ENCODE measurements at regions not wholly inside any gene's neighbourhood (a gene's known extent, or its start where the extent isn't known, plus 50 kb on each side); places are given as distances from the start of the nearest gene placed in this dataset.
"Not testable (repeated sequence)": the region's sequence is repeated elsewhere in the genome, so short reads cannot be mapped to it uniquely, and the experiment has no call there.

GRCh38 chr16:85220964-85221731 is 108.9 kb upstream of the CIBAR2 start:
- DNase-seq (ENCODE audit: low read depth in 2 of 2) = no peak

- DNase-seq (ENCODE audit: low read depth in 2 of 2) = no peak
Measured at GRCh38 chr16:85221771-85222154, 109.5 kb upstream of the CIBAR2 start.

DNA sequence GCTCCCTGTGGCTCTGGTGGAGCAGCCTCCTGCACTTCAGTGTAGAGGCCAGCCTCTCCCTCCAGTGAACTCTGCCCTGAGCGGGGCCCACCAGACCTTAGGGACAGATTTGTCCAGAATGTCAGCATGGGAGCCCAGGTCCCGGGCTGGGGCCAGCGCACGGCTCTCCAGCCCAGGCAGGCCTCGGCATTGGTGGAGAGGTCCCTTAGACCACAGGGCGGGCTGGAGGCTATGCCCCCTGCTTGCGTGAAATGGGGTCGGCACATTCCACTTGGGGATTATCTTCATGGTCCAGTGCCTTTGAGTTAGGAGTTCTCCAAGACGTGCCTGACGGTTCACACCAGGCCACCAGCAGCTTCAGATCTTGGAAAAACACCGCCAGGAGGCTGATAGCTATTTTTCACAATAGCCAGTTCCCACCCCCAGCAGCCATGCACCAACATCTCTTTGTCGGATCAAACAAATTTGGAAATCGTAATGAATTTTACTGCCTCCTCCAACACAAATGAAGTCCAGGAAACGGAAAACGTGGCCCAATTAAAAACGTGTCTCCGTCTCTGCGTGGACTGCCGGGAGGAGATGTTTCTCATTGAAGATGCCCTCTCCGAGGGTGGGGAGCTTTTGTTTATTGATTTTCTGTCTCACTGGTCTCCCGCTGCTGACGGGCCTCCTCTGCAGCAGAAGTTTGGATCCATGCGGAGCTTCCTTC is 110.0 kb upstream of the CIBAR2 start:
- DNase-seq (ENCODE audit: low read depth in 2 of 2) = no peak

DNA sequence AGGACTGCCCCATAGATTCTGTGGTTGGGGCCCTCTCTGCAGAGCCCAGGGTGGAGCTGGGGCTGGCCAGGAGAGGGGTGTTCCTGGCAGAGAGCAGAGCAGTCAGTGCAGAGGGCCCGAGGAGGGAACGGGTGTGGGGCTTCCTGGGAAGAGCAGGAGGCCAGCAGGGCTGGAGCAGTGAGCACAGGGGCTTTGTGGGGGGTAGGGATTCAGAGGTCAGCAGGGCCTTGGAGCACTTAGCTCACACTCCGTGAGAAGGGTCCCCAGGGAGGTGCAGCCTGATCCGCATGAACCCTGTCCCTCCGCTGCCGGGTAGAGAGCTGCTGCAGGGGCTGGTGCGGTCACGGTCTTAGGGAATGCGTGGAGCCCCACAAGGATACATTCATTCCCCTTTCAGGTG is 113.0 kb upstream of the CIBAR2 start:
- no peak for DNase-seq (ENCODE audit: low read depth in 2 of 2)

GRCh38 chr16:85225721-85226120 is 113.4 kb upstream of the CIBAR2 start:
- DNase-seq (ENCODE audit: low read depth in 2 of 2) = no peak

GRCh38 chr16:85227084-85227945 is 115.0 kb upstream of the CIBAR2 start:
- DNase-seq (ENCODE audit: low read depth in 2 of 2) = no peak

- DNase-seq (ENCODE audit: low read depth in 2 of 2) = no peak
Measured at GRCh38 chr16:85227946-85228862, 115.9 kb upstream of the CIBAR2 start.

DNA sequence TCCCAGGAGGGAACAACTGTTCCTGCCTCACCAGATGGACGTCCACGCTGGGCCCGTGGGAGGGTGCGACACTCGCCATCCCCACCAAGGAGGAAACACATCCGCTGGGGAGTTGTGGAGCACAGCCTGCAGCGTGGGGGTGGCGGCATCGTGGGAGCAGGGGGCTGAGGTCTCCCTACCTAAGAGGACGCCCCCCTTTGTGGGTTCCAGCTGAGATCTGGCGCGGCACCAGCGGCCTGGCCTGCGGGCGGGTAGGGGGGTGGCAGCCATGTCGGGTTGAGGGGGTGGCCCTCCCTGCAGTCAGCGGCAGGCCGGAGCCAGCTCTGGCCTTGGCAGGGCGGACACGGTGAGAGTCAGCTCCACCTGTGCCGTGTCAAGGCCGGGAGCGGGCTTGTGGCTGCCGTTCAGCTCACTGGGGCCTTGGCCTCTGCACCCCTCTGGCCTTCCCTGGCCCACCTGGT is 116.7 kb upstream of the CIBAR2 start:
- DNase-seq (ENCODE audit: low read depth in 2 of 2) = no peak

DNA sequence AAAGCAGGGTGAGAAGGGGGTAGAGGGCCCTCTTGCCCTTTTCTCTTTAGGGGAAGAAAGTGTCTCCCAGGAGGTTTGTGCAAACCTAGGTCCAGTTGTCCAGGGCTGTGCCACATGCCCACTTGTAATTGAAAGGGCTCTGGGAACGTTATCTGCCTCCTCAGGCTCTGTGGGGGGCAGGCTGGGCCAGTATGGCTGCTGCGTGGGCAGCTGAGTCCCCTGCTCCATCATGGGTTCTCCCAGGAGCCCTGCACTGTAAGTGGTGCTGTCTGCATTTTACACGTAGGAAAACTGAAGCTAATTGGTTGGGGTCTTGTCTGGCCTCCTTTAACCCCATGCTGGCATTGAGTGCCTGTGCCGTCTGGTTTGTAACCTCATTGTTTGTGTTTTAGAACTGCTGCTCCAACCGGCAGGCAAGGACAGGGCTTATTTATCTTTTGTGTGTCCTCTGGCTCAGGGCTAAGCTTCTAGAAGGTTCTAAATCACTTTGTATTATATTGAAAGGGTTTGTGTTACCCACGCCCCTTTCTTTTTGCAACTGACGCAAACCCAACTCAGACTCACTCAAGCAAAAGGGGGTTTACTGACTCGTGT is 117.7 kb upstream of the CIBAR2 start:
- DNase-seq (ENCODE audit: low read depth in 2 of 2) = no peak

DNA sequence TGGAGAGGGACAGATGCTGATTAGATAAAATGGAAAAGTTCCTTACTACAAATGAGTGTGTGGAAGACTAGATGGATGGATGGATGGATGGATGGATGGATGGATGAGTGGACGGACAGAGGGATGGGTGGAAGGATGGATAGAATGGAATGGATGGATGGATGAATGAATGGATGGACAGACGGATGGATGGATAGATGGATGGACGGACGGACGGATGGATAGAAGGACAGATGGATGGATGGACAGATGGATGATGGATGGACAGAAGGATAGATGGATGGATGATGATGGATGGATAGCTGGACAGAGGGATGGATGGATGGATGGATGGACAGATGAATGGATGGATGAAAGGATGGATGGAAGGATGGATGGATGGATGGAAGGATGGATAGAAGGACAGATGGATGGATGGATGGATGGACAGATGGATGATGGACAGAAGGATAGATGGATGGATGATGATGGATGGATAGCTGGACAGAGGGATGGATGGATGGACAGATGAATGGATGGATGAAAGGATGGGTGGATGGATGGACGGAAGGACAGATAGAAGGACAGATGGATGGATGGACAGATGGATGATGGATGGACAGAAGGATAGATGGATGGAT is 118.6 kb upstream of the CIBAR2 start:
- not testable (repeated sequence) for DNase-seq (ENCODE audit: low read depth in 2 of 2)

- DNase-seq (ENCODE audit: low read depth in 2 of 2) = no peak
Measured at GRCh38 chr16:85231959-85232358, 119.7 kb upstream of the CIBAR2 start.

DNA sequence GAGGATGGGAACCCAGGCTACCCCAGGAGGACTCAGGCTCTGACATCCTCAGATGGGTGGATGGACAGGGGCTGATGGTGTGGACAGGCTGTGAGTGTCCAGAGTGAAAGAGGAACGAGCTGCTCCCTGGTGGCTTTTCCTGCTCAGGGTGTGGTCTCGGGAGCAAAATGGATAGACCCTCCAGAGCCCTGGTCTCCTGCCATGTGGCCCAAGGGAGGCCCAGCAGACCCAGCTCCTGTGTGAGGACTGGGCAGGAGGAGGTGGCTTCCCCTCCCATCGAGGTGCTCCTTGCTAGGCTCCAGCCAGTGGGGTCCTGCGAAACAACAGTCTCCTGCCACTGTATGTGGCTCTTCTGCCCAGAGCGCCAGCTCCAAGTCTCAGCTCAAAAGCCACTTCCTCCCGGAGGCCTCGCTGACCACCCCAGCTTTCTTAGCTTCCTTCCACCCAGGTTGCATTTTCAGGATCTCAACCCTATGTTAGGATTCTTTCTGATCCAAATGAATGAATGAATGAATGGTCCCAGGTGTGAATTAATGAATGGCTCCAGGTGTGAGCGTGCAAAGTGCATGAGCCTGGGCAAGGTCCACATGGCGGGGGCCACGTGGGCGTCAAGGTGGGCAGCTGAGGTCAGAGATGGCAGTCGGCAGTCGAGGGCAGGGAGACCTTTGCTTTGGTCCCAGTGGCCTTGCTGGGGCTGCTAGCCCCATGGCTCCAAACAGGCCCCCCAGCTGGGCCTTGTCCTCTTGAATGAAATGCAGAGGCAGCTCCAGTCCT is 120.3 kb upstream of the CIBAR2 start:
- no peak for DNase-seq (ENCODE audit: low read depth in 2 of 2)

DNA sequence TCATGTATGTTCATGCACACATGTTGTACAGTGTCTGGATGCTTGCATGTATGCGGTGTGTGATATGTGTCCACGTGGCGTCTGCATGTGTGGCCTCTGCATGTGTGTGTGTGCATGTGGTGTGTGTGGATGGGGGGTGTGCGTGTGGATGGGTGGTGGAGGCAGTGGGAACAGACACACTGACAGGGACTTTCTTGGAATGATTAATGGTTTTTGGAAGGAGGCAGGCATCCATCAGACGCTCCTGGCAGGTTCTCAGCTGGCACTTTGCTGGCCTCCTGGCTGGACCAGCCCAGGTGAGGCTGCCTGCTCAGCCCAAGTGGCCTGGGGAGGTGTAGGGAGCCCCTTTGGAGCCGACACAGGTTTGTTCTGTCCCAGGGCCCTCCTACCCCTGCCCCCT is 121.2 kb upstream of the CIBAR2 start:
- DNase-seq (ENCODE audit: low read depth in 2 of 2) = no peak

DNA sequence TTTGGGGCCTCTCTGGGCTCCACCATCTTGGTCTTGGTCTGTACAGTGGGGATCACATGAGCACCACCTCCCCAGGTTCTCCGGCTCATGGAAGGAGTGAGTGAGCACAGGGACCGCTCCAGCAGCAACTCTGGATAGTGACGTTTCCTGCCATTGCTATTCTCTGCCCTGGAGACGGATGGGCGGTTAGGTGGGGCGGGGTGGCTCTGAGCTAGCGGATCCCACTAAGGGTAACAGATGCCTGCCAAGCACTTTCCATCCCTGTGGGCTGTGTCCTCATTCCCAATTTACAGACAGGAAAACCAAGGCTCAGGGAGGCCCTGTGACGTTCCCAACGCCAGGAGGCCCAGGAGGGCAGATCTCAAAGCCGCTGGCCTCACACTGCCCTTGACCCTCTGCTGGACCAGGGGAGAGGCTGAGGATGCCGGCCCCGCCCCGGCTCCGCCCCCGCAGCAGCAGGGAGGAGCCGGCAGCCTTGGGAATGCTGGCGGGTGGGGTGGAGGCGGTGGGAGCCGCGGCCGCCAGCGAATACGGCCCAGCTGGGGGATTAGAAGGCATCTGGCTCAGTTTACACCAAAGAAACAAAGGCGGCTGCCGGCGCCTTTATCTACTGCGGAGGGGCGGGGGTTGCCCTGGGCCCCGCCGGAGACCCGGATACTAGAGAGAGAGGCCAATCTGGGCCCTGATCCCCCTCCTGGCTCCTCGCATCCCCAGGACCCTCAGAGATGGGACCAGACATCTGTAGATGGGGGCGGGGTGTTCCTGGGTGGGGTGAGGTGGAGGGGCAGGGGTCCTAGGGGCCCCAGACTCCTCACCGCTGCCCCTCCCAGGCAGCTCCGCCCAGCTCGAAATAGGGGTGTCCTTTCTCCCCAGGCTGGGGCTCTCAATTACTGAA is 122.3 kb upstream of the CIBAR2 start:
- peak; percentile 86 for DNase-seq (ENCODE audit: low read depth in 2 of 2)

- no peak for DNase-seq (ENCODE audit: low read depth in 2 of 2)
Measured at GRCh38 chr16:85235991-85236817, 123.9 kb upstream of the CIBAR2 start.

DNA sequence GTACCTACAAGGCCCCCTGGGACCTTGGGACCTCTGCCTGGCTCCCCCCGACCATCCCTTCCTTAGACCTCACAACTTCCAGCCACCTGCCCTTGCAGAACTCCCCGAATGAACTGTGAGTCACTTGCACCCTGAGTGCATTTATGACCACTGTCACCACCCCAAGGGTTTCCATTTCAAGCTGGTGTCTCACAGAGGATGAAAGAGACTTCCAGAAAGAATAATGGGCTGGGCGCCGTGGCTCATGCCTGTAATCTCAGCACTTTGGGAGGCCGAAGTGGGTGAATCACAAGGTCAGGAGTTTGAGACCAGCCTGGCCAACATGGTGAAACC is 124.5 kb upstream of the CIBAR2 start:
- DNase-seq (ENCODE audit: low read depth in 2 of 2) = no peak

GRCh38 chr16:85237817-85238216 is 125.5 kb upstream of the CIBAR2 start:
- DNase-seq (ENCODE audit: low read depth in 2 of 2) = no peak

- DNase-seq (ENCODE audit: low read depth in 2 of 2) = peak; percentile 89 to 90
Measured at GRCh38 chr16:85238233-85238647, 126.0 kb upstream of the CIBAR2 start.

Data from fibroblast of skin of left quadriceps (primary cell).